Tibial nerve (tissue), 4 donors: ENCODE measurements at regions not wholly inside any gene's neighbourhood (a gene's known extent, or its start where the extent isn't known, plus 50 kb on each side); places are given as distances from the start of the nearest gene placed in this dataset.

Source experiments
- DNase-seq, 2 donors: peaks; one replicate each; pipeline ENCODE4 v3.0.0-alpha.2; 2019; ENCODE audit warnings: low spot score in 2 of 2
- H3K27ac ChIP-seq, 4 donors: fragments of 200-600 bp; sonication (generic) in 3 of 4; one replicate each; pipeline ENCODE4 v1.5.1; 2017 to 2019; ENCODE audit warnings: mild to moderate bottlenecking in 1 of 4
- H3K27me3 ChIP-seq, 2 donors: fragments of 200-600 bp; sonication (generic) in 1 of 2; one replicate each; pipeline versions ENCODE4 v1.5.1 to v1.6.0; 2017 to 2019
- H3K36me3 ChIP-seq, 3 donors: fragments of 200-600 bp; sonication (generic); one replicate each; pipeline ENCODE4 v1.5.1; 2018 to 2019
- H3K4me1 ChIP-seq, 4 donors: fragments of 200-600 bp; sonication (generic) in 3 of 4; one replicate each; pipeline ENCODE4 v1.5.1; 2017 to 2019
- H3K4me3 ChIP-seq, 4 donors: fragments of 200-600 bp; sonication (generic) in 3 of 4; one replicate each; pipeline ENCODE4 v1.5.1; 2017 to 2019; ENCODE audit warnings: mild to moderate bottlenecking in 1 of 4, moderate library complexity in 1 of 4
- H3K9me3 ChIP-seq, 4 donors: fragments of 200-600 bp; sonication (generic) in 3 of 4; one replicate each; pipeline ENCODE4 v1.5.1; 2017 to 2019
- CTCF ChIP-seq, 5 experiments: fragments of 200-600 bp in 3 of 5; fragments of 450-650 bp in 2 of 5; sonication (generic) in 3 of 5; IDR thresholded peaks; one replicate each; pipeline ENCODE4 v1.5.1; 2016 to 2019; ENCODE audit warnings: antibody characterized with exemption in 5 of 5, mild to moderate bottlenecking in 3 of 5, moderate library complexity in 2 of 5
- EP300 ChIP-seq, 2 donors: sonication (generic); formaldehyde crosslinking; IDR thresholded peaks; one replicate each; pipeline ENCODE4 v1.6.1; 2017; ENCODE audit warnings: antibody characterized with exemption in 2 of 2, mild to moderate bottlenecking in 1 of 2
- POLR2A ChIP-seq, 2 donors: fragments of 450-650 bp; IDR thresholded peaks; one replicate each; pipeline ENCODE4 v1.6.1; 2017; ENCODE audit warnings: antibody characterized with exemption in 2 of 2, mild to moderate bottlenecking in 2 of 2, moderate library complexity in 2 of 2
- WGBS, 2 donors: methylation state at CpG; one replicate each; pipeline ENCODE4 v1.1.5; 2018; 5-methylcytosine and 5-hydroxymethylcytosine counted together

DNA sequence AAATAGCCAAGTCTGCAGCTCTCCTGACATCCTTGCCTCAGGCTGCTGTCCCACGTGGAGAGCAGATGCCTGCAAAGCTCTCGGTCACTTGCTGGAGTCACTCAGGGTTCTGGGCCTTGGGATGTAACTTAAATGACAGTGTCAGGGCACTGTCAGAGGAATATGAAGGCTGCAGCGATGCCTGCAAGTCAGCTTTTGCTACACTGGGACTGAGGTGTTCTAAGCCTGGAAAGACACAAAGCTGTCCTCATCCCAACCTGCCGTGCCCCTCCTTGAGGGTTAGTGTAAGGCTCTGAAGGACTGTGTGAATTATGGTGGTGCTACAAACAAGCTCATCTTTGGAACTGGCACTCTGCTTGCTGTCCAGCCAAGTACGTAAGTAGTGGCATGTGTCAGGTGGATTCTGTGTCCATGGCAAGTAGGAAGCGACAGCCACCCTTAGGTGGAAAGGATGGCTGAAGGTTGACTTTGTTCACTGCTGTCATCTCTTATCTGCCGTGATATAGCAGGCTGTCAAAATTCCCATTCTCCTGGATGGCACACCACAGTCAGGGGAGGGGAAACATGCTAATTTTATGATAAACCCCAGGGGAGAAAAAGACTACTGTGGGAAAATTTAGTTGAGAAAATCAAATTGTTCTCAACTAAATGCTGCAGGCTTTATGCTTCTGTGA, 79.9 kb downstream of the DAD1 start:
- Histone ChIP-seq H3K4me3 (no peak overlapping the region), H3K36me3 (no peaks in the 10 kb centered on the region), H3K4me1 (peaks cover 0 to 42% (median 23%) of the 10 kb centered on the region in 4 donors), H3K9me3 (no peaks in the 10 kb centered on the region), H3K27ac (peak overlapping the region in 1 of 4 donors; percentile 11), H3K27me3 (no peaks in the 10 kb centered on the region)
- no peak for DNase-seq
- TF ChIP-seq CTCF (IDR thresholded peaks at IDR 0.05) (no peak), POLR2A (IDR thresholded peaks at IDR 0.05) (no peak), EP300 (IDR thresholded peaks at IDR 0.05) (no peak)
- WGBS, 2 donors = 77 to 87% methylated on average over 7 of the region's 7 CpGs

DNA sequence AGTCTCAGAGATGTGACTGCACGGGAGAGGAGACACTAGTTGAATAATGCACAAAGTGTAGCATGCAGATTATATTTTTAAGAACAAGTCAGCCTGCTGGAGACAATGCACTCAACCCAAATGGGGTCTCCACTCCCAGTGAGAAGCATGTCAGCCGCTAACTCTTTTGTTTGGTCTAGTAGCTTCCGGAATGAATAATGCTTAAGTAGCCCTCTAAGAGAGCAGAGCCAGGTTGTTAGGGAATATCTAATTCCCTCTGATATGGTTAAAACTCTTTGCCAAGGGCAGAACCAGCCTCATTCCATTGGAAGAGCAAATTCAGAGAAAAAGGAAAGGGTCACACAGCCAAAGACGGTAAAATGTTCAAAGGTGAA, 80.4 kb downstream of the DAD1 start:
- Histone ChIP-seq H3K27ac (no peak overlapping the region), H3K4me1 (peaks cover 0 to 37% (median 20%) of the 10 kb centered on the region in 4 donors)
- 77 to 85% methylated on average over 4 of the region's 4 CpGs for WGBS, 2 donors

DNA sequence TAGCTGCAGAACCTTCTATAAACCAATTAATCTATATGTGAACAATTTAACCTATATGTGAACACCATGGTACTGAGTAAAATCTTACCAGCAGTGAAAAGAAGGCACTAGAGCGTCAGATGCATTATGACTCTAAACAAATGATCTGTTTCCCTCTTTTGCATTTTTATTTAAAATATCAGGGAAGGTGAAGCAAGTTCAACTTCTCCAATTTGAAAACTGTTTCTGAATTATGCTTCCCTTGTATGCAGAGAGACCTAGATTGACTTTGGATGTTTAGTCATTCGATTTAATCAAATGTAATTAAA, 80.9 kb downstream of the DAD1 start:
- no peak for DNase-seq

More for the DNA sequence above, 80.4 kb downstream of the DAD1 start:
- Histone ChIP-seq H3K27me3 (no peaks in the 10 kb centered on the region), H3K36me3 (no peaks in the 10 kb centered on the region), H3K9me3 (no peaks in the 10 kb centered on the region), H3K4me3 (no peak overlapping the region)
- TF ChIP-seq EP300 (IDR thresholded peaks at IDR 0.05) (no peak), CTCF (IDR thresholded peaks at IDR 0.05) (no peak), POLR2A (IDR thresholded peaks at IDR 0.05) (no peak)
- DNase-seq = no peak

DNA sequence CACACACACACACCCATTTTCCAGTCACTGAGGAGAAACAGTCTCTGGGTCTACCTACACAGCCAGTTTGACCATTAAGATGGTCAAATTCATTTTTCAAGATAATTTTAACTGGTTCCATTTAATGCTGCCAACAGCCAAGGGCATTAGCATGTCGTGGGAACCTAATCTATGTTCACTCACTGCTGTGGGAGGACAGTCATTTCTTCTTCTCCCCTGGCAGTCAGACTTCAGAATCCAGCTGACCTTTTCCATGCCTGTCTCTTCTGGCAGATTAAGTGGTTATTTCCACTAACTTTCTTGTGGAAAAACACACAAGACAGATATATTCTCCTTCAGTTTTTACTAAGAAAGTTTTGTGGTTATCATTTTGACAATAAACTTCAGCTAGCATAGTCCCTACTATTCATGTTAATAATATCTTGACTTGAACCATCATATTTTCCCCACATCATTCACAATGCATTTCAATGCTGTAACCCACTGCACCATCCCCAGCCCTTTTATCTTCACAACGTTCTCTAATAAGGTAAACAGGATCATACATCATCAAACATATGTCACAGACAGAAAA, 82.2 kb downstream of the DAD1 start:
- Histone ChIP-seq H3K9me3 (no peaks in the 10 kb centered on the region), H3K36me3 (no peaks in the 10 kb centered on the region), H3K27me3 (no peaks in the 10 kb centered on the region), H3K27ac (peak overlapping the region in 1 of 4 donors; percentile 21), H3K4me3 (no peak overlapping the region), H3K4me1 (peaks cover 0 to 19% (median 3%) of the 10 kb centered on the region in 4 donors)
- no peak for TF ChIP-seq EP300 (IDR thresholded peaks at IDR 0.05)
- TF ChIP-seq POLR2A (IDR thresholded peaks at IDR 0.05) = no peak
- no peak for TF ChIP-seq CTCF (IDR thresholded peaks at IDR 0.05)
- DNase-seq = no peak
- 63 to 72% methylated on average over 2 of the region's 2 CpGs for WGBS, 2 donors

More for the DNA sequence above, 80.9 kb downstream of the DAD1 start:
- Histone ChIP-seq H3K9me3 (no peaks in the 10 kb centered on the region), H3K4me1 (peaks cover 0 to 32% (median 15%) of the 10 kb centered on the region in 4 donors), H3K4me3 (no peak overlapping the region), H3K27me3 (no peaks in the 10 kb centered on the region), H3K27ac (peak overlapping the region in 1 of 4 donors; percentile 57), H3K36me3 (no peaks in the 10 kb centered on the region)
- WGBS, 2 donors = 86 to 97% methylated on average over 2 of the region's 2 CpGs
- TF ChIP-seq EP300 (IDR thresholded peaks at IDR 0.05) = no peak
- no peak for TF ChIP-seq POLR2A (IDR thresholded peaks at IDR 0.05)
- TF ChIP-seq CTCF (IDR thresholded peaks at IDR 0.05) = no peak

DNA sequence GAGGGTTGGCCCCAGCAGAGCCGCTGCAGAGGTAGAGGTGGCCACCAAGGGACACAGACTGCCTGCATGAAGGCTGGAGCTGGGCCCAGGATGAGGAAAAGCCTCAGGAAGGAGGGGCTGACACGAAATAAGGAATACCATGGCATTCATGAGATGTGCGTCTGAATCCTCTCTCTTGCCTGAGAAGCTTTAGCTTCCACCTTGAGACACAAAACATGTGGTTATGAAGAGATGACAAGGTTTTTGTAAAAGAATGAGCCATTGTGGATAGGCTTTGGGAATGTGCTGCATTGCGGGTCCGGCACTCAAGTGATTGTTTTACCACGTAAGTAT, 82.7 kb downstream of the DAD1 start:
- Histone ChIP-seq H3K36me3 (no peaks in the 10 kb centered on the region), H3K9me3 (no peaks in the 10 kb centered on the region), H3K27ac (peak overlapping the region in 1 of 4 donors; percentile 53), H3K4me3 (no peak overlapping the region), H3K4me1 (peaks cover 0 to 18% (median 3%) of the 10 kb centered on the region in 4 donors), H3K27me3 (no peaks in the 10 kb centered on the region)
- TF ChIP-seq CTCF (IDR thresholded peaks at IDR 0.05) = no peak
- TF ChIP-seq POLR2A (IDR thresholded peaks at IDR 0.05) = no peak
- no peak for TF ChIP-seq EP300 (IDR thresholded peaks at IDR 0.05)
- no peak for DNase-seq
- 79 to 89% methylated on average over 6 of the region's 6 CpGs for WGBS, 2 donors
